Panc1 (cell line): ENCODE measurements at regions not wholly inside any gene's neighbourhood (a gene's known extent, or its start where the extent isn't known, plus 50 kb on each side); places are given as distances from the start of the nearest gene placed in this dataset.

Experiments used
- ATAC-seq: fragments of 200-7000 bp; cut with Tn5 transposase; 2 replicates; pipeline ENCODE4 v1.9.1; 2020; ENCODE audit warnings: mild to moderate bottlenecking, moderate library complexity
- BruUV-seq: library from RNA; stranded (reverse); fragments of 400-500 nt; replicated peaks from 2 replicates; lab custom pipeline; 2021; lab: Mats Ljungman, UMichigan
- CTCF ChIA-PET: fragments of 300-600 bp; sonication (Branson Sonifier 250); formaldehyde crosslinking; loops from one replicate; lab custom pipeline; 2022; ENCODE audit warnings: antibody characterized with exemption; lab: Charles Lee
- POLR2A ChIA-PET: fragments of 300-600 bp; sonication (Branson Sonifier 250); formaldehyde crosslinking; loops from one replicate; lab custom pipeline; 2022; ENCODE audit warnings: antibody characterized with exemption; lab: Charles Lee
- DNase-seq: peaks from one replicate; pipeline ENCODE4 v3.0.0-alpha.2; 2010; ENCODE audit warnings: low read depth, low spot score
- H3K27ac ChIP-seq: 2 replicates; pipeline ENCODE4 v1.5.1; 2011; ENCODE audit warnings: mild to moderate bottlenecking, low read length, inconsistent platforms
- H3K27me3 ChIP-seq: fragments of 200-500 bp; sonication (Bioruptor generic); 2 replicates; pipeline ENCODE4 v1.6.0; 2014; ENCODE audit warnings: low read length, inconsistent platforms; ENCODE audit not compliant: control insufficient read depth, insufficient read depth
- H3K36me3 ChIP-seq: fragments of 200-500 bp; sonication (Bioruptor generic); 2 replicates; pipeline ENCODE4 v1.5.1; 2014; ENCODE audit warnings: inconsistent platforms, mild to moderate bottlenecking, low read length, moderate library complexity; ENCODE audit not compliant: control insufficient read depth, insufficient read depth
- H3K4me1 ChIP-seq: 2 replicates; pipeline ENCODE4 v1.5.1; 2011; ENCODE audit warnings: inconsistent platforms, mild to moderate bottlenecking, low read length, moderate library complexity; ENCODE audit not compliant: control insufficient read depth, insufficient read depth
- H3K4me3 ChIP-seq, 2 experiments: 2 replicates each; pipeline ENCODE4 v1.5.1; 2011 to 2012; ENCODE audit warnings: low read depth in 2 of 2, low read length in 2 of 2, mild to moderate bottlenecking in 2 of 2, inconsistent platforms in 1 of 2, moderate library complexity in 1 of 2
- H3K9me3 ChIP-seq: fragments of 200-500 bp; sonication (Bioruptor generic); 2 replicates; pipeline ENCODE4 v1.5.1; 2014; ENCODE audit warnings: low read depth, mild to moderate bottlenecking, inconsistent platforms, low read length, moderate library complexity; ENCODE audit not compliant: control insufficient read depth, insufficient read depth
- POLR2AphosphoS5 ChIP-seq: IDR thresholded peaks from 2 replicates; pipeline ENCODE4 v1.6.1; 2012; ENCODE audit warnings: mild to moderate bottlenecking, low read depth, low read length, moderate library complexity
- SIN3A ChIP-seq: IDR thresholded peaks from 2 replicates; pipeline ENCODE4 v1.6.1; 2012; ENCODE audit warnings: low read depth, mild to moderate bottlenecking, low read length, moderate library complexity, borderline replicate concordance; ENCODE audit not compliant: insufficient read depth
- TCF7L2 ChIP-seq: IDR thresholded peaks from 2 replicates; pipeline ENCODE4 v1.6.1; 2011; ENCODE audit warnings: mild to moderate bottlenecking, low read depth, low read length, inconsistent platforms
- in situ Hi-C: cut with HindIII; loops from 2 replicates; pipeline ENCODE4 v1.10.0; 2016; ENCODE audit warnings: low sequenced_read_pairs, low pct_unique_long_range_greater_than_20kb
- intact Hi-C: fragments of 100-400 bp; cut with micrococcal nuclease; formaldehyde crosslinking; loops from one replicate; pipeline ENCODE4 v1.10.0; 2022; ENCODE audit not compliant: unreplicated experiment
- TF ChIP-seq, protein P1 (sequence below): fragments of 450-650 bp; IDR thresholded peaks from 2 replicates; pipeline ENCODE4 v1.5.1; 2017; ENCODE audit warnings: mild to moderate bottlenecking
- TF ChIP-seq, protein P2 (sequence below), 2 experiments: IDR thresholded peaks; 2 replicates each; pipeline ENCODE4 v1.6.1; 2011 to 2012; ENCODE audit warnings: low read depth in 2 of 2, control low read depth in 1 of 2, low read length in 1 of 2, mild to moderate bottlenecking in 1 of 2, moderate library complexity in 1 of 2; ENCODE audit not compliant: insufficient read depth in 1 of 2

DNA sequence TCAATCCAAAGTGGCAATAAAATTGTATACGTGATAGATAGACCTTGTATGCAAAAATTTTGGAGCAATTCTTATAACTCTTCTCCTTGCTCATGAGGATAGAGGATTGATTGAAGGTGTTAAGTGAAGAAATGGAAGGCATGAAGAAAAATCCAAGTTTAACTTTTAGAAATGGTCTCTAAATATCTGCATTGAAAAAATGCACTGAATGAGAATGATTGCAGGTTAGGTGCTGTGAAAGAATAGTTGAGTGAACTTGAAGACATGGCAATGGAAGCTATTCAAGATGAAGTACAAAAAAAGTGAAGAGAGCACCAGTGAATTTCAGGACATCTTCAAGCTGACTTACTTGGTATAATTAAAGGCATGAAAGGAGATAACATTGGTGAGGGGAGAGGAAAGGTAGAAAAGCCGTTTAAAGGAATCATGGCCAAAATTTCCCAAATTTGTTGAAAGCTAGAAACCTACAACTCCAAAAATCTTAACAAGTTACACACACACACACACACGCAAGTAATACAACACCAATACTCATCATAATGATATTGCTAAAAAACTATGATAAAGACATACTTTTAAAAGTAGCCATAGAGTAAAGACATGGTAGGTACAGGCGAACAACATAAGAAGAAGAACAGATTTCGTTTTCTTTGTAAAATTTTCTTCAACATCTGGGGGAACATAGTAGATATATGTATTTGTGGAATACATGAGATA, 96.3 kb downstream of the GGTLC2 start:
- ChIA-PET POLR2A (no interaction called here), CTCF (no interaction called here)
- Histone ChIP-seq H3K4me3 (no peak overlapping the region), H3K9me3 (no peaks in the 10 kb centered on the region), H3K27ac (no peak overlapping the region), H3K36me3 (no peaks in the 10 kb centered on the region), H3K27me3 (peaks cover 10% of the 10 kb centered on the region), H3K4me1 (no peaks in the 10 kb centered on the region)
- in situ Hi-C loops (no loop called here), intact Hi-C loops (no loop called here)
- ATAC-seq = no peak
- DNase-seq = no peak
- TF ChIP-seq, protein P1, sequence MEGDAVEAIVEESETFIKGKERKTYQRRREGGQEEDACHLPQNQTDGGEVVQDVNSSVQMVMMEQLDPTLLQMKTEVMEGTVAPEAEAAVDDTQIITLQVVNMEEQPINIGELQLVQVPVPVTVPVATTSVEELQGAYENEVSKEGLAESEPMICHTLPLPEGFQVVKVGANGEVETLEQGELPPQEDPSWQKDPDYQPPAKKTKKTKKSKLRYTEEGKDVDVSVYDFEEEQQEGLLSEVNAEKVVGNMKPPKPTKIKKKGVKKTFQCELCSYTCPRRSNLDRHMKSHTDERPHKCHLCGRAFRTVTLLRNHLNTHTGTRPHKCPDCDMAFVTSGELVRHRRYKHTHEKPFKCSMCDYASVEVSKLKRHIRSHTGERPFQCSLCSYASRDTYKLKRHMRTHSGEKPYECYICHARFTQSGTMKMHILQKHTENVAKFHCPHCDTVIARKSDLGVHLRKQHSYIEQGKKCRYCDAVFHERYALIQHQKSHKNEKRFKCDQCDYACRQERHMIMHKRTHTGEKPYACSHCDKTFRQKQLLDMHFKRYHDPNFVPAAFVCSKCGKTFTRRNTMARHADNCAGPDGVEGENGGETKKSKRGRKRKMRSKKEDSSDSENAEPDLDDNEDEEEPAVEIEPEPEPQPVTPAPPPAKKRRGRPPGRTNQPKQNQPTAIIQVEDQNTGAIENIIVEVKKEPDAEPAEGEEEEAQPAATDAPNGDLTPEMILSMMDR = no peak
- TF ChIP-seq POLR2AphosphoS5 (no peak), SIN3A (no peak), TCF7L2 (no peak)
- TF ChIP-seq, protein P2, sequence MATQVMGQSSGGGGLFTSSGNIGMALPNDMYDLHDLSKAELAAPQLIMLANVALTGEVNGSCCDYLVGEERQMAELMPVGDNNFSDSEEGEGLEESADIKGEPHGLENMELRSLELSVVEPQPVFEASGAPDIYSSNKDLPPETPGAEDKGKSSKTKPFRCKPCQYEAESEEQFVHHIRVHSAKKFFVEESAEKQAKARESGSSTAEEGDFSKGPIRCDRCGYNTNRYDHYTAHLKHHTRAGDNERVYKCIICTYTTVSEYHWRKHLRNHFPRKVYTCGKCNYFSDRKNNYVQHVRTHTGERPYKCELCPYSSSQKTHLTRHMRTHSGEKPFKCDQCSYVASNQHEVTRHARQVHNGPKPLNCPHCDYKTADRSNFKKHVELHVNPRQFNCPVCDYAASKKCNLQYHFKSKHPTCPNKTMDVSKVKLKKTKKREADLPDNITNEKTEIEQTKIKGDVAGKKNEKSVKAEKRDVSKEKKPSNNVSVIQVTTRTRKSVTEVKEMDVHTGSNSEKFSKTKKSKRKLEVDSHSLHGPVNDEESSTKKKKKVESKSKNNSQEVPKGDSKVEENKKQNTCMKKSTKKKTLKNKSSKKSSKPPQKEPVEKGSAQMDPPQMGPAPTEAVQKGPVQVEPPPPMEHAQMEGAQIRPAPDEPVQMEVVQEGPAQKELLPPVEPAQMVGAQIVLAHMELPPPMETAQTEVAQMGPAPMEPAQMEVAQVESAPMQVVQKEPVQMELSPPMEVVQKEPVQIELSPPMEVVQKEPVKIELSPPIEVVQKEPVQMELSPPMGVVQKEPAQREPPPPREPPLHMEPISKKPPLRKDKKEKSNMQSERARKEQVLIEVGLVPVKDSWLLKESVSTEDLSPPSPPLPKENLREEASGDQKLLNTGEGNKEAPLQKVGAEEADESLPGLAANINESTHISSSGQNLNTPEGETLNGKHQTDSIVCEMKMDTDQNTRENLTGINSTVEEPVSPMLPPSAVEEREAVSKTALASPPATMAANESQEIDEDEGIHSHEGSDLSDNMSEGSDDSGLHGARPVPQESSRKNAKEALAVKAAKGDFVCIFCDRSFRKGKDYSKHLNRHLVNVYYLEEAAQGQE (IDR thresholded peaks at IDR 0.05; ENCODE audit: insufficient read depth in 1 of 2, low read depth in 2 of 2, low read length in 1 of 2) = no peak
- no TSS peak for BruUV-seq

DNA sequence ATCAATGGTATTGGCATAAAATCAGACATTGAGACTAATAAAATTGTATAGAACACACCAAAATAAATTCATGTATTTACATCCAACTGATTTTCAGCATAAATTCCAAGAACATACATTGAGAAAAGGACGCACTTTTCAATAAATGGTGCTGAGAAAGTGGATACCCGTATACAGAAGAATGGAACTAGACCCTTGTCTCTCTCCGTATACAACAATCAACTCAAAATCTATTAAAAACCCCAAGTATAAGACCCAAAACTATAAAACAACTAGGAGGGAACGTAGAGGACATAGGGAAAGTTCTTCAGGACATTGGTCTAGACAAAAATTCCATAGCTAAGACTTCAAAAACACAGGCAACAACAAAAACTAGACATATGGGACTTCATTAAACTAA, 97.4 kb downstream of the GGTLC2 start:
- TF ChIP-seq, protein P1 = no peak
- TF ChIP-seq POLR2AphosphoS5 (no peak), TCF7L2 (no peak), SIN3A (no peak)
- TF ChIP-seq, protein P2 (IDR thresholded peaks at IDR 0.05; ENCODE audit: insufficient read depth in 1 of 2, low read depth in 2 of 2, low read length in 1 of 2) = no peak
- BruUV-seq = no TSS peak
- H3K36me3 ChIP-seq = no peaks in the 10 kb centered on the region
- DNase-seq (no peak), ATAC-seq (no peak)
- peaks cover 7% of the 10 kb centered on the region for H3K27me3 ChIP-seq
- H3K4me3 ChIP-seq = no peak overlapping the region
- intact Hi-C loops (no loop called here), in situ Hi-C loops (no loop called here)
- no peak overlapping the region for H3K27ac ChIP-seq
- POLR2A ChIA-PET = no interaction called here
- no peaks in the 10 kb centered on the region for H3K4me1 ChIP-seq
- H3K9me3 ChIP-seq = no peaks in the 10 kb centered on the region
- CTCF ChIA-PET = no interaction called here
